GM12891 (cell line): ENCODE measurements at regions not wholly inside any gene's neighbourhood (a gene's known extent, or its start where the extent isn't known, plus 50 kb on each side); places are given as distances from the start of the nearest gene placed in this dataset.

ENCODE experiments used
- POLR2A ChIP-seq: IDR thresholded peaks from 2 replicates; pipeline ENCODE4 v1.6.1; 2011; ENCODE audit warnings: low read depth, low read length, control low read depth
- POLR2AphosphoS5 ChIP-seq: IDR thresholded peaks from 2 replicates; pipeline ENCODE4 v1.6.1; 2011; ENCODE audit warnings: low read depth, low read length, control low read depth

DNA sequence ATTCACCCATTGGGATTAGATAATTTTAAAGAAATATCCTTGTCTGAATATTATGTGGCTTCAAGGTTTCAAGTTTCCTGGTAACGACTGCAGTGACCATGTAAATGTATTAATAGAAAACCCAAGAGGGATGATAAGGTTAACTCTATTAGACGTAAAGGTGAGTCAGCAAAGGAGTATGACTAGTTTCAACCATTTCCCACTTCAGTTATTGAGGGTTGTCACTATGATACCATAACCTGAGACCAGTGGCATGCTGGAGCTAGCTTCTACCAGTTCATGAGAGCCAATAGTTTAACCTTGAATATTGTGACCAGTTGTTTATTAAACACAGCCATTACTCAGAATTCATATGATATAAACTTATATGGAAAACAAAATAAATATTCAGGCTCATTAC, 270.1 kb downstream of the TMA16 start:
- no peak for TF ChIP-seq POLR2AphosphoS5
- no peak for TF ChIP-seq POLR2A
